Common myeloid progenitor, CD34-positive (primary cell): ENCODE measurements at regions not wholly inside any gene's neighbourhood (a gene's known extent, or its start where the extent isn't known, plus 50 kb on each side); places are given as distances from the start of the nearest gene placed in this dataset.

Experiments
- CTCF ChIA-PET: fragments of 350-600 bp; sonication (Branson Sonifier 250); formaldehyde crosslinking; loops from one replicate; lab custom pipeline; 2021; ENCODE audit warnings: antibody characterized with exemption; lab: Charles Lee
- POLR2A ChIA-PET: fragments of 350-600 bp; sonication (Branson Sonifier 250); formaldehyde crosslinking; loops from one replicate; lab custom pipeline; 2021; ENCODE audit warnings: antibody characterized with exemption; lab: Charles Lee
- DNase-seq, 3 donors: peaks; one replicate each; pipeline versions ENCODE4 v3.0.0 to v3.0.0-alpha.2; 2013
- H3K27ac ChIP-seq, 2 experiments: 1 replicate in 1 of 2; 2 replicates in 1 of 2; pipeline ENCODE4 v1.7.0; 2013; ENCODE audit warnings: inconsistent platforms in 2 of 2, low read length in 2 of 2, mild to moderate bottlenecking in 2 of 2, low read depth in 1 of 2, moderate library complexity in 1 of 2; ENCODE audit not compliant: severe bottlenecking in 2 of 2, insufficient read depth in 1 of 2, poor library complexity in 1 of 2
- H3K27me3 ChIP-seq, 5 experiments: replicated peaks in 2 of 5; 1 replicate in 3 of 5; 2 replicates in 2 of 5; pipeline versions ENCODE4 v1.6.1 to v1.7.0; 2013; ENCODE audit warnings: low read length in 4 of 5, mild to moderate bottlenecking in 2 of 5, moderate library complexity in 2 of 5, inconsistent platforms in 1 of 5; ENCODE audit not compliant: insufficient read depth in 5 of 5, control insufficient read depth in 4 of 5
- H3K36me3 ChIP-seq, 4 experiments: 1 replicate in 2 of 4; 2 replicates in 2 of 4; pipeline versions ENCODE4 v1.6.1 to v1.7.0; 2013; ENCODE audit warnings: low read length in 3 of 4, control low read depth in 1 of 4, mild to moderate bottlenecking in 1 of 4; ENCODE audit not compliant: control insufficient read depth in 4 of 4, insufficient read depth in 4 of 4
- H3K4me1 ChIP-seq, 4 experiments: 1 replicate in 3 of 4; 2 replicates in 1 of 4; pipeline versions ENCODE4 v1.6.1 to v1.7.1; 2013; ENCODE audit warnings: low read length in 3 of 4, mild to moderate bottlenecking in 3 of 4, control low read depth in 1 of 4, inconsistent platforms in 1 of 4, moderate library complexity in 1 of 4; ENCODE audit not compliant: control insufficient read depth in 4 of 4, insufficient read depth in 4 of 4; ENCODE audit errors: control extremely low read depth in 1 of 4
- H3K4me3 ChIP-seq, 7 experiments: 1 replicate in 4 of 7; 2 replicates in 3 of 7; pipeline versions ENCODE4 v1.5.1 to v1.7.0; 2013; ENCODE audit warnings: mild to moderate bottlenecking in 7 of 7, low read length in 6 of 7, moderate library complexity in 6 of 7, inconsistent platforms in 2 of 7, low read depth in 2 of 7, control low read depth in 1 of 7; ENCODE audit not compliant: insufficient read depth in 4 of 7, control insufficient read depth in 1 of 7; ENCODE audit errors: extremely low read depth in 1 of 7
- H3K9me3 ChIP-seq, 5 experiments: 1 replicate in 4 of 5; 2 replicates in 1 of 5; pipeline versions ENCODE4 v1.6.1 to v1.7.1; 2013; ENCODE audit warnings: low read length in 4 of 5, mild to moderate bottlenecking in 2 of 5, inconsistent platforms in 1 of 5, low read depth in 1 of 5, moderate library complexity in 1 of 5; ENCODE audit not compliant: control insufficient read depth in 4 of 5, insufficient read depth in 2 of 5; ENCODE audit errors: control extremely low read depth in 1 of 5
- WGBS: methylation state at CpG from one replicate; pipeline ENCODE4 v1.1.5; 2013; ENCODE audit not compliant: insufficient coverage; 5-methylcytosine and 5-hydroxymethylcytosine counted together

DNA sequence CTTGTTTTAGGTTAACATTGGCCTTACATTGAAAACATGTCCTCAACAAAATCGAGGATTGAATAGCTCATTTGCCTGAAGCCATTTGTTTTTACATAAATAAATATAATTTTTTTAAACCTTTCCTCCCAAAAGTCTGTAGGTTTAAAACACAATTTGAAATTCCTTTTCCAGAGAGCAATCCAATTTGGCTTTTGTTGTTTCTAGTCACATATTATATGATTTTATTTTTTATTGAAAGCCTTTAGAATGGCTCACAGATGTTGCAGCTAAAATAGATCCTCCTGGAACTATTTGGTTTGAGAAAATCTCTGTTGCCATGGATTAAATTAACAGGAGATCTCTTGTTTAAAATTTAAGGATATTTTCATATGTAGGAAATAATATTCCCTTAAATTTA is 512.6 kb downstream of the KLF5 start:
- Histone ChIP-seq H3K27me3 (no peaks in the 10 kb centered on the region), H3K4me3 (no peak overlapping the region), H3K9me3 (no peaks in the 10 kb centered on the region), H3K36me3 (no peaks in the 10 kb centered on the region), H3K4me1 (no peaks in the 10 kb centered on the region), H3K27ac (no peak overlapping the region)
- no peak for DNase-seq
- CTCF ChIA-PET, result no interaction called here
- no CpG with 5 or more reads among the region's 1 CpG for WGBS
- POLR2A ChIA-PET, result no interaction called here

DNA sequence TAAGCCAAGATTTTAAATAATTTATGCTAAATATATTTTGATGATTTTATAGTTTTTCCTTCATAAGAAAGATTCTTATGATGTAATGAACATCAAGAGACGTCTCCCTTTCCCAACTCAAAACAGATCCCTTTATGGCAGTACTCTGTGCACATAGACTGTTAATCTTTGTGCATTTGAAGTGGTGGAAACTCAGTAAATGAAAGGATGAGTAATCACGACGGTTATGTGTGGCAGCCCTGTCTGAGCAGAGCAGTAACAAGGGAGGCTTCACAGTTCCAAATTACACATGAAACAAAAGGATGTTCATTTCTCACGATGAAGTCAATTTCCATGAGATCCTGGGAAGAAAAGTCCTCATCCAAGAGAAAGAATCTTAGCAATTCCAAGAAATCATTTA is 498.1 kb downstream of the KLF5 start:
- DNase-seq, result no peak
- no peaks in the 10 kb centered on the region for H3K4me1 ChIP-seq
- ChIA-PET CTCF (no interaction called here), POLR2A (no interaction called here)
- no peak overlapping the region for H3K27ac ChIP-seq
- H3K36me3 ChIP-seq, result no peaks in the 10 kb centered on the region
- 100% methylated on average over 2 of the region's 4 CpGs for WGBS
- no peaks in the 10 kb centered on the region for H3K9me3 ChIP-seq
- no peak overlapping the region for H3K4me3 ChIP-seq
- H3K27me3 ChIP-seq, result no peaks in the 10 kb centered on the region

DNA sequence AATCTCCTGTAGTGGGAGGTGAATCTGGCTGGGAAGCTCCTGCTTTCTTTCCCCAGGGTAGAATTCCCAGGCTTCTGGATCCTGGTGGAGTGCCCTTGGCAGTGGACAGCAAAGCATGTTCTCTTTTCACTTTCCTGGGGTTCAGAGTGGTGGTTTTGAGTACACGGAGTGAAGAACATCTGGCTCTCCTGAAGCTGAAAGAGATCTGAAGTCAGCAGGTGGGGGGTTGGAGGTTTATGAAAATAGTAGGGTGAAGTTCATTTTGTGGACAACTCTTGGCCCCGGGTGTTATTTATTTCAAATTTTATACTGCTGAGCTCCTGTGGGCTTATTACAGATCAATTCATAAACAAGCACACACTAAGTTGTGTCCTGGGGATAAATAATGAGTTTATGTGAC is 497.3 kb downstream of the KLF5 start:
- no peak for DNase-seq
- H3K9me3 ChIP-seq, result no peaks in the 10 kb centered on the region
- no peaks in the 10 kb centered on the region for H3K4me1 ChIP-seq
- H3K27ac ChIP-seq, result no peak overlapping the region
- no peak overlapping the region for H3K4me3 ChIP-seq
- ChIA-PET CTCF (no interaction called here), POLR2A (no interaction called here)
- no peaks in the 10 kb centered on the region for H3K27me3 ChIP-seq
- WGBS, result 100% methylated on average over 1 of the region's 2 CpGs
- no peaks in the 10 kb centered on the region for H3K36me3 ChIP-seq

DNA sequence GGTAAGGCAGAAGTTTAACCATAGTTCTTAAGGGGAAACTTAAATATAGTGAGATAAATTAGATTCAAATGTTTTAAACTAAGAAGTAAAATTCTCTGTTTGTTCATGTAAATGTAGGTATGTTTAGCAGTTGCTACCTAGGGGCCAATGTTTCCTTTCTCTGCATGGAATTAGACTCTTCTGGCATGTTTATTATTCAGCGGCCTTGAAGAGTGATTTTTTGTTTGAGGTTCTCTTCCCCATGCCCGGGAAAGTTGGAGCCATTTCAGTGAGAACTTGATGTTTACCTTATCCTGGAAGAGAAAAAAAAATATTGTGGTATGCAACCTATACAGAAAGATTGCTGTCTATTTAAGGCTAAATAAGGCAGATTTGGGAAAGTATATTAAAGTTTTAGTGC is 492.9 kb downstream of the KLF5 start:
- Histone ChIP-seq H3K27me3 (no peaks in the 10 kb centered on the region), H3K36me3 (no peaks in the 10 kb centered on the region), H3K4me3 (no peak overlapping the region), H3K9me3 (no peaks in the 10 kb centered on the region), H3K4me1 (no peaks in the 10 kb centered on the region), H3K27ac (no peak overlapping the region)
- CTCF ChIA-PET, result no interaction called here
- DNase-seq, result no peak
- POLR2A ChIA-PET, result no interaction called here
- 85% methylated on average over 2 of the region's 2 CpGs for WGBS

DNA sequence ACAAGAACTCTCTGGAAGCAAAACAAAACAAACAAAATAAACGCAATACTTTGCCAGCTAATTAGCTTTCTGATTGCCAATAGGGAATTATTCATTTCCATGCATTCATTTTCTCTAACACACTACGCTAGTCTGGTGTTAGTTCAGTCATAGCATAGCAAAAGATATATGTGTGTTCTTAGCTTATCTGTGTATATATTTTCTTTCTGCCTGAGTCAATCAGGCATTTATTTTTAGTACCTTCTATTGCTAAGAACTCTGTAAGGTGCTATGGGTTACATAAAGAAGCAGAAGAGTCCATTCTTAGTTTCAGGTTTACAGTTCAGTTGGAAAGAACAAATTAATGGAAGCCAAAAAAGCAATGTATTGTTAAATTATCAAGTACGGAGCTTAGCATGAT is 490.9 kb downstream of the KLF5 start:
- no peaks in the 10 kb centered on the region for H3K4me1 ChIP-seq
- no peaks in the 10 kb centered on the region for H3K36me3 ChIP-seq
- DNase-seq, result no peak
- ChIA-PET CTCF (no interaction called here), POLR2A (no interaction called here)
- no peaks in the 10 kb centered on the region for H3K9me3 ChIP-seq
- H3K27ac ChIP-seq, result no peak overlapping the region
- WGBS, result 100% methylated on average over 1 of the region's 3 CpGs
- no peaks in the 10 kb centered on the region for H3K27me3 ChIP-seq
- no peak overlapping the region for H3K4me3 ChIP-seq

DNA sequence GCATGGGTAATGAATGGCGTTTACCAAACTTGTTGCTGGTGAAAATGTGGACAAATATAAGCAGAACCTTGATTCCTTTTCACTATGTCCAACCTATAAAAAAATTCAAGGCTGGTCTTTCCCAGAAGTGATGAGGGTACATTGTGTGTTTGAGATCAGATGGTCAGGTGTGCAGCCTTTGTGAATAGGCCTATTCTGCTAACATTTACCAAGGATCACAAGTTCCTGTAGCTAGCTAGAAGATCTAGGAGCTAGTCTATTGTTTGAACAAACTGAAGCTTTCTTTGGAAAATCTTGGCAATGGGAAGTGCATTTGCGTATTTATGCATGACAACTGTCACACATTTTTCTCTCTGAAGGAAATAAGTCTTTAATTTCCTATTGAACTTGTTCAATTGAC is 489.6 kb downstream of the KLF5 start:
- no peak overlapping the region for H3K27ac ChIP-seq
- H3K9me3 ChIP-seq, result no peaks in the 10 kb centered on the region
- ChIA-PET CTCF (no interaction called here), POLR2A (no interaction called here)
- H3K4me1 ChIP-seq, result no peaks in the 10 kb centered on the region
- no peak for DNase-seq
- no peak overlapping the region for H3K4me3 ChIP-seq
- no peaks in the 10 kb centered on the region for H3K27me3 ChIP-seq
- H3K36me3 ChIP-seq, result no peaks in the 10 kb centered on the region
- WGBS, result 100% methylated on average over 1 of the region's 2 CpGs

DNA sequence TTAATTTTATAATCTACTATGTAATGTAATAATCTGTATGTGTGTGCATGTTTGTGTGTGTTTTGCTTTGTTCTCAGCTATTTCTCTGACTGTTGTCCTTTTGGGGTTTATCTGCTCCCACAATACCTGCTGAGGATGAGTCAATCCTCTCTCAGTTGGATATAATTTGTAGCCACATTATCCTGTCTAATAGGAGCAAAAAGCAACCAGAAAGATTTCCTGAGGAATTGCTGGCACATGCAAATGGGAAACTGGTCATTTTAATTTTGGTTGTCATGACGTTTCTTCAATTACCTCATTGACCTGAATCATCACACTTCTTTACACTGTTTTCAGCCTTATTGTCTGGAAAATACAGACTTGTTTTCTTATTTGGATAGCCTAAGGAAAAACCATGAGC is 488.4 kb downstream of the KLF5 start:
- no CpG with 5 or more reads among the region's 1 CpG for WGBS
- no peak for DNase-seq
- Histone ChIP-seq H3K4me1 (no peaks in the 10 kb centered on the region), H3K36me3 (no peaks in the 10 kb centered on the region), H3K27me3 (no peaks in the 10 kb centered on the region), H3K27ac (no peak overlapping the region), H3K9me3 (no peaks in the 10 kb centered on the region), H3K4me3 (no peak overlapping the region)
- POLR2A ChIA-PET, result no interaction called here
- CTCF ChIA-PET, result no interaction called here
